ENCODE measurements at regions not wholly inside any gene's neighbourhood (a gene's known extent, or its start where the extent isn't known, plus 50 kb on each side); places are given as distances from the start of the nearest gene placed in this dataset.

DNA sequence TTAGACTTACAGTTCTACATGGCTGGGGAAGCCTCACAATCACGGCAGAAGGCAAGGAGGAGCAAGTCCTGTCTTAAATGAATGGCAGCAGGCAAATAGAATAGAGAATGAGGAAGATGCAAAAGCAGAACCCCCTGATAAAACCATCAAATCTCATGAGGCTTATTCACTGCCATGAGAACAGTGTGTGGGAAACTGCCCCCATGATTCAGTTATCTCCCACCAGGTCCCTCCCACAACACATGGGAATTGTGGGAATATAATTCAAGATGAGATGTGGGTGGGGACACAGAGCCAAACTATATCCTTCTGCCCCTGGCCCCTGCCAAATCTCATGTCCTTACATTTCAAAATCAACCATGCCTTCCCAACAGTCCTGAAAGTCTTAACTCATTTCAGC, 367.1 kb downstream of the MED10 start:
- Histone ChIP-seq H3K9me3 (no peaks in the 10 kb centered on the region), H3K4me3 (no peak overlapping the region), H3K4me1 (no peaks in the 10 kb centered on the region), H3K27me3 (no peaks in the 10 kb centered on the region), H3K36me3 (no peaks in the 10 kb centered on the region), H3K27ac (no peak overlapping the region)
- no peak for TF ChIP-seq CTCF (IDR thresholded peaks at IDR 0.05)
- intact Hi-C loops (cut with DNase I; ENCODE audit: low total_unique reads), result no loop called here
- no peak for DNase-seq

DNA sequence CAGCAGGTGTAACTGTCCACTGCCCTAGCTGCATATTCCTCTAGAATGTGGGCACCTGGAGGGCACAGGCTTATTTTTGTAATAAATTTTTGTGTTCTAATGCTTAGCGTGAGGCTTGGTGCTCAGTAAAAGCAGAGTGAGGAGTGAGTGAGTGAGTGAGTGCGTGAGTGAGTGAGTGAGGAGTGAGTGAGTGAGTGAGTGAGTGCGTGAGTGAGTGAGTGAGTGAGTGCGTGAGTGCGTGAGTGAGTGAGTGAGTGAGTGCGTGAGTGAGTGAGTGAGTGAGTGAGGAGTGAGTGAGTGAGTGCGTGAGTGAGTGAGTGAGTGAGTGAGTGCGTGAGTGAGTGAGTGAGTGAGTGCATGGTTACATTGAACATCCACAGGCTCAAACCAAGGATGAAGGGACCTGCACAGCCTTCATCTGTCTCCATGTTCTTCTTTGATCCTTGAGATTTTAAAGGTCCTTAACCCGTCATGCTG, 371.5 kb downstream of the MED10 start:
- no peak for DNase-seq
- intact Hi-C loops (cut with DNase I; ENCODE audit: low total_unique reads), result no loop called here
- H3K9me3 ChIP-seq, result no peaks in the 10 kb centered on the region
- peaks cover 0 to 4% of the 10 kb centered on the region in 2 donors for H3K27me3 ChIP-seq
- no peak for TF ChIP-seq CTCF (IDR thresholded peaks at IDR 0.05)
- no peak overlapping the region for H3K4me3 ChIP-seq
- H3K4me1 ChIP-seq, result no peaks in the 10 kb centered on the region
- no peak overlapping the region for H3K27ac ChIP-seq
- no peaks in the 10 kb centered on the region for H3K36me3 ChIP-seq

DNA sequence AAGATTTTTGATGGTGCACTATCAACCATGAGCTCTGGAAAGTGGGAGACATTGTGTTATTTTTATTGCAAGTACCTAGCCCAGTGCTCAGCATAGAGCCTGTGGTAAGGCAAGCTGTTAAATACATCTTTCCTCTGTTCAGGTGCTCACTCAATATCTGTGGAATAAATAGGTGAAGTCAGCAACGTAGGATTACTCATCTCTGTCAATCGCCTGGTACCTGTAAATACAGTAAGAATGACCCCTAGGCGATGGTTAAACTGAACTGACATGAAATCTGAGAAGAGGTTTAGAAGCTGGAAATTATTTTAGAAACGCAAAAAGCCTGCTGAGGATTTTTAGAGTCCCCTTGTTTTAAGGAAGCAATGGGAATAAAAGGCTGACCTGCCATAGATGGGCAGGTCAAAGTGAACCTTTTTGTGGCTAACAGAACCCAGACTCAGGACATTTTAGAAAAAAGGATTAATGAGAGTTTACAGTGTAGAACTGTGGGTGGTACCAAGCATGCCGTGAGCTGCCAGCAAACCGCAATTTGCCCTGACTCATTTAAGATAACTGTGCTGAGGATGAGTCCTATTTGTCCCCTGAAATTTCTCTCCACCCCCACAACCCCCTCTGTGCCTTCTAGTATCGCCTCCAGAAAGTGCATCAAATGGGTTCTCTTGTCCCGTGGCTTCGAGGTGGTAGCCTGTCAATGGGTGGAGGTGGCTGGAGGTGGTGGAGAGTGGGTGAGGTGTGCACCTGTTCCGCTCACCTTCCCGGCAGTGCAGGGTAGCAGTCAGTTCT, 375.1 kb downstream of the MED10 start:
- Histone ChIP-seq H3K4me3 (no peak overlapping the region), H3K27me3 (peaks cover 0 to 4% of the 10 kb centered on the region in 2 donors), H3K27ac (no peak overlapping the region), H3K9me3 (no peaks in the 10 kb centered on the region), H3K36me3 (no peaks in the 10 kb centered on the region), H3K4me1 (no peaks in the 10 kb centered on the region)
- no peak for DNase-seq
- TF ChIP-seq CTCF (IDR thresholded peaks at IDR 0.05), result no peak
- intact Hi-C loops (cut with DNase I; ENCODE audit: low total_unique reads), result no loop called here

- H3K4me3 ChIP-seq, result no peak overlapping the region
- H3K9me3 ChIP-seq, result peaks cover 0 to 11% (median 3%) of the 10 kb centered on the region in 3 donors
- no peak overlapping the region for H3K27ac ChIP-seq
- H3K4me1 ChIP-seq, result no peaks in the 10 kb centered on the region
- no peak for DNase-seq
- intact Hi-C loops (cut with DNase I; ENCODE audit: low total_unique reads), result no loop called here
- TF ChIP-seq CTCF (IDR thresholded peaks at IDR 0.05), result no peak
- H3K27me3 ChIP-seq, result peaks cover 0 to 2% of the 10 kb centered on the region in 2 donors
- no peaks in the 10 kb centered on the region for H3K36me3 ChIP-seq
These were observed 377.5 kb downstream of the MED10 start for GRCh38 chr5:6000867-6001266.

- no peak overlapping the region for H3K4me3 ChIP-seq
- no peak for DNase-seq
- peaks cover 2 to 28% (median 24%) of the 10 kb centered on the region in 3 donors for H3K9me3 ChIP-seq
- no peak for TF ChIP-seq CTCF (IDR thresholded peaks at IDR 0.05)
- H3K36me3 ChIP-seq, result no peaks in the 10 kb centered on the region
- H3K27me3 ChIP-seq, result no peaks in the 10 kb centered on the region
- intact Hi-C loops (cut with DNase I; ENCODE audit: low total_unique reads), result no loop called here
- no peaks in the 10 kb centered on the region for H3K4me1 ChIP-seq
- no peak overlapping the region for H3K27ac ChIP-seq
These were observed 382.5 kb downstream of the MED10 start for GRCh38 chr5:5995819-5996218.

All from tibial artery (tissue), 4 donors.